NCI-H446 treated with DMSO at 0.1 percent for 48 hours (cell line): ENCODE measurements at regions not wholly inside any gene's neighbourhood (a gene's known extent, or its start where the extent isn't known, plus 50 kb on each side); places are given as distances from the start of the nearest gene placed in this dataset.
A peak's percentile ranks its signal among the peaks of the same experiment; 100 is the strongest.

Experiments
- DNase-seq: peaks from one replicate; lab custom pipeline; 2025; lab: John Stamatoyannopoulos, UW

DNA sequence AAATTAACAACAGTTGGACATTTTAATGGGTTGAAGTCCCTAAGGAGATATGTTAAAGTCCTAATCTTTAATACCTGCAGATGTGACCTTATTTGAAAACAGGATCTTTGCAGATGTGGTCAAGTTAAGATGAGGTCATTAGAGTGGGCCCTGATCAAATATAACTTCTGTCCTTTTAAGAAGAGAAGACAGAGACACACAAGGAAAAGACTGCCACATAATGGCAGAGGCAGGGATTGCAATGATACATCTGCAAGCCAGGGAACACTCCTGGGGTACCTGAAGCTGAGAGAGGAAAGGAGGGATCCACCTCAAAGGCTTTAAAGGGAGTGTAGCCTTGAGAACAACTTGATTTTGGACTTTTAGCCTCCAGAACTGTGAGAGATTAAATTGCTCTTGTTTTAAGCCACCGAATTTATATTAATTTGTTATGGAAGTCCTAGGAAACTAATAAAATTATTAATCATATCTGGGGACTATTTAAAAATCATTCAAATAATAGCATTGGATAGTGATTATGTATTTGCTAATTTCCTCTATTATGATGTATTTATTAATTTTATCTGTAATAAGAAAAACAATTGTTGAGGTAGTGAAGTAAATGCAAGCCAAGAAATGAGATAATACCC, 700.0 kb upstream of the PCDH15 start:
- DNase-seq = no peak

- DNase-seq = no peak
Observed at GRCh38 chr10:55497893-55498499, 697.0 kb upstream of the PCDH15 start.

DNA sequence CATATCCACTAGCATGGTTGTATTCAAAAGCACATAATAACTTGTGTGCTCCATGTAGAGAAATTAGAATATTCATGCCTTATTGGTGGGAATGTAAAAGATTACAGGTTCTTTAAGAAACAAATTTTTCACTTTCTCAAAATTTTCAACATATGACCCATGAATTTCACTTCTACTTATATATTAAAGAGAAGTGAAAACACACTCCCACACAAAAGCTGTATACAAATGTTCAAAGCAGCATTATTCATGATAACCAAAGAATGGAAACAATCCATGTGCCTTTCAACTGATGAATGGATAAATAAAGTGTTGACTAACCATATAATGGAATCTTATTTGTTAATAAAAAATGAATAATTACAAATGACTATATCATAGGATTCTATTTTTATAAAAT, 694.5 kb upstream of the PCDH15 start:
- DNase-seq = no peak

DNA sequence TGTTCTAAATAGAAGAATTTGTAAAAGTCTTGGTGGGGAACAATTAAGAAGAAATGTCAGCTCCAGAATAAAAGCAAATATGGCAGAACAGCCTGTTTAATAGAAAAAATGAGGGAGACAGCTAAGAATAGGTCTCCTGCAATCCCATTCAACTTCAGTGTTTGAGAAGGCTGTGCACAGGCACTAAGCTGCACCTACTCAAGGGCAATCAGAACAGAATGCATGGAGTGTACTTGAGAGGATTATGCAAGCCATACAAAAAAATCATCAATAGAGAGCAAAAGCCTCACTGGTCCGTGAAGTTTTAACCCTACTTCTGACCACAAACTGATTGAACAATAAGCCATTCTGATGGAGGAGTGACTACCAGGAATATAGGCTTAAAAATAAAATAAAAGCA, 690.7 kb upstream of the PCDH15 start:
- DNase-seq = no peak

GRCh38 chr10:55485827-55486226, 684.8 kb upstream of the PCDH15 start:
- no peak for DNase-seq

- DNase-seq = no peak
Observed at GRCh38 chr10:55476129-55476528, 675.1 kb upstream of the PCDH15 start.

GRCh38 chr10:55474258-55474657, 673.2 kb upstream of the PCDH15 start:
- no peak for DNase-seq

DNA sequence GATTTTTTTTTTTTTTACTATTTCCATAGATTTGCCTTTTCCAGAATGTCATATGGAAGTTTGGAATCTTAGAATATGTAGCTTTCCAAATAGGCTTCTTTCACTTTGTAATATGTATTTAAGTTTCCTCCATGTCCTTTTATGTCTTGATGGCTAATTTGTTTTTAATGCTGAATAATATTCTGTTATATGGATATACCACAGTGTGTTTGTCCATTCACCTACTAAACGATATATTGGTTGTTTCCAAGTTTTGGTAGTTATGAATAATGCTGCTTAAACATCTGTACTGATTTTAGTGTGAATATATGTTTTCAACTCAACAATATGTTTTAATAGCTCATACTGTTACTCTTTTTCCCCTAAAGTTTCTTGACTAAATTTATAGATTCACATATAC, 669.8 kb upstream of the PCDH15 start:
- no peak for DNase-seq

DNA sequence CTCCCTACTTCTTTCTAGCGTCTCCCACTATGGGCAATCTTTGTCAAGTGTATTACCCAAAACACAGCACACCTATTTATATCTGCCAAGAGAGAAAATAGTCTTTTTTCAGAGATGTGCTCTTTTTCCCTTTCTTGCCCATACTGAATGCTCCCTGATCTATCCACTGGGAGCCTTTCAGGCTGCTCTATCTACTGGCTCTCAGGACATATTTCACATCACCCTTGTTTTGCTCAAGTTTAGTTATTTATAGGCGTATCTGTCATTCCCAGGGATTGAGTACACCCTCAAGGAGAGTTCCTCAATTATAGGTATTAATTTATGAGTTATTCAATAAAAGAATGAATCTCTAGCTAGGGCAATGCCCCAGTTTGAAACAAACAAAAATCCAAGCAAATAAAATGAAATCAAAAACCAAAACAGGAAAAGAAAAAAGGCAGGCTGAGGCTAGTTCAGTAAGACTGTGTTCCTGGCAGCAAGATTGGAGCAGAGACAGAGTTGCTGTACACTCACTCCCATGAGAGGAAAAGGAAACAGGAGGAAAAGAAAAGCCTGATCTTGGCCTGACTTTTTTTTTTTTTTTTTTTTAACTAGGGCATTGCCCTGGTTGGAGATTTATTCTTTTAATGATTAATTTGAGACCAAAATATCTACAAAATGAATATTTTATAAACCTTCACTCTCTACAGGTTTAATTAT, 665.9 kb upstream of the PCDH15 start:
- no peak for DNase-seq

GRCh38 chr10:55464083-55464482, 663.1 kb upstream of the PCDH15 start:
- DNase-seq = no peak

DNA sequence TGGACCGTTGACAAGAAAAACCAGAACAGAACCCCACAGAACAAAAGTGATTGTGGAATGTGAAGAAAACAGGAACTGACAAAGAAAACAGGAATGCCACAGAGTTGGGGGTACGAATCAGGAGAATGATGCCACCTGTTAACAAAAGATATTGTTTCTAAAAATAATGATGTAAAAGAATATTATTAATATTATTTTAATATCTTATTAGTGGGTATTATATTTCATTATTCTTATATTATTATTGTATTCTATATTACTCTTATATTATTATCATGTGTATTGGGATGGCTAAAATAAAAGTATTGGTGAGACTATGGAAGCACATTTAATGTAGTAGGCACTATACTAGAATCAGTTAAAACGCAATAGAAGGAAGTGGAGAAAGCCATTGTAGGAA, 659.0 kb upstream of the PCDH15 start:
- DNase-seq = no peak

GRCh38 chr10:55449981-55450380, 649.0 kb upstream of the PCDH15 start:
- DNase-seq = no peak

- no peak for DNase-seq
Observed at GRCh38 chr10:55446441-55447002, 645.5 kb upstream of the PCDH15 start.

DNA sequence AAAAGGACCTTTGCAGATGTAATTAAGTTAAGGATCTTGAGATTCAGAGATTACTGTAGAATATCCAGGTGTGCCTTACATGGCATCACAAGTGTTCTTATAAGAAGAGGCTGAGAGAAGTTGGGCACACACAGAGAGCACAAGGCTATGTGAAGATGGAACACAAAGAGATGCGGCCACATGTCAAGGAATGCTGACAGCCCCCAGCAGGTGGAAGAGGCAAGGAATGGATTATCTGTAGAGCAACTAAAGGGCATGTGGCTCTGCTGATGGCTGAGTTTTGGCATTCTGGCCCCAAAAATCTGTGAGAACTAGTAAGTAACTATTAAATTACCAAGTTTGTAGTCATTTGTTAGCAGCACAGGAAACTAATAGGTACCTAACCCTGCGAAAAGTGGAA, 640.7 kb upstream of the PCDH15 start:
- DNase-seq = no peak

- no peak for DNase-seq
Observed at GRCh38 chr10:55426138-55426537, 625.1 kb upstream of the PCDH15 start.

GRCh38 chr10:55410415-55410885, 609.4 kb upstream of the PCDH15 start:
- peak; percentile 42 for DNase-seq

DNA sequence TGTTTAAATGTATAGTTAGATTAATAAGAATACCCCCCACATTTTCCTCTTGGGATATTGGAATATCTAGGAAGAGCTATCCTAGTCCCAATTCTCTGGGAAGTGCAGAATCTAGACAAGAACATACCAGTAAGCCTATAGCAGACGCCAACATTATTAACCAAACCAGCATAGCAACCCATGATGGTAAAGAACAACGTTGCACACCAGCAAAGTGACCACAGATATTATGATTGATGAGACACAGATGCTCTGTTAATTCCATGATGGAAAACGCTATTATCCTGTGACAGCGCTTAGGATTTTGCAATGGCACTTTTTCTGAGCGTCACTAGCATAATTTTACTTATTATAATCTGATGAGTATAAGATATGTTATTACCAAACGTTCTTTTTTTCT, 603.1 kb upstream of the PCDH15 start:
- no peak for DNase-seq

GRCh38 chr10:55400075-55400849, 599.2 kb upstream of the PCDH15 start:
- DNase-seq = no peak

DNA sequence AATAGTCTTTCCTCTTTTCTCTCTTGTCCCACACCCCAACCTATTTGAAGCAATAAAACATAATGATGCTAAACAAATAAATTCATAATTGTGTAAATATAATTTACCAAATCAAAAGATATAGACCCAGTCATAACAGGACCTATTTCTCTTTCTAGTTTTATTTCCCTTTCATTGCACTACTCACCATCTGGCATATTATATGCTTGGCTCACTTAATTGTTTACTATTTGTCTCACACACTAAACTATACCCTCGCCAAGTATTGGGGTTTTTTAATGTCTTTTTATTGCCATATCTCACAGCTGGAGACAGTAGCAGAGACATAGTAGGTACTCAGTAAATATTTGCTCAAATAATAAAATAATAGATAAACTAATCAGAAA, 597.5 kb upstream of the PCDH15 start:
- DNase-seq = peak; percentile 14

GRCh38 chr10:55397777-55398496, 596.9 kb upstream of the PCDH15 start:
- no peak for DNase-seq

- DNase-seq = no peak
Observed at GRCh38 chr10:55378196-55378595, 577.2 kb upstream of the PCDH15 start.

DNA sequence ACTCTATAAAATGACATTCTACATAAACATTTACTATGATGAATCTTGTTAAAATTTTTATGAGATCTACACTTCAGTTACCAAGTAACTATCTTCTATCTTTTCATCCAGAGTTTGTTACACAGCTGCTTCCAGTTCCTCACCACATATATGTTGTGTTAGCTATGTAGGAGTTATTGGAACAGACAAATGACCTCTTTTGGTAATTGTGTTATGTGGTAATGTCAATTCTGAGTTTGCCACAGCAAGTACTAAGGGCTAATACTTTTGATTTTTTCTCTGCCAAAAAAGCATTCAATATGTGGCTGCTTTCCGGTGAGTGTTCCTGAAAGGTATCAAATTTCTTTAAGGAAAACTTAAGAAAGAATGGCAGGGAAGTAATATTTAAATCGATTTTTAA, 573.9 kb upstream of the PCDH15 start:
- DNase-seq = no peak
